ENCODE measurements at regions not wholly inside any gene's neighbourhood (a gene's known extent, or its start where the extent isn't known, plus 50 kb on each side); places are given as distances from the start of the nearest gene placed in this dataset.

DNA sequence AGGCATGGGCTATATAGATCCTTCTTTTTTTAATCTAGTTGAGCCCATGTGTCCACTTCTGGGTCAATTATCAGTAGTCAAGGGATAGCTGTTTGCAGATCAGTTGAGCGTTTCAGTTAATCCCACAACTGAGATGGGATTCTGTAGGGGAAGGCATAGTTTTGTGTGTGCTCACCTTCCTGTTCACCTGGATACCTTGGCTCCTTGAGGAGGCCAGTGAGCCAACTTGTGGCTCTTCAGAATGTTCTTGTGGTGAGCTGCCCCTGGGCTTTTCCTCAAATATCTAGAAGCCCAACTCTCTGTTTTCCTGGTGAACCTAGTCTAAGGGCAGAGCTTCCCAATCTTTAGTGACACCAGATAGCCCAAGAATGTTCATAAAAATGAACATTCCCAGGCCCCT is 302.9 kb upstream of the TBX3 start:
- no peak for DNase-seq

DNA sequence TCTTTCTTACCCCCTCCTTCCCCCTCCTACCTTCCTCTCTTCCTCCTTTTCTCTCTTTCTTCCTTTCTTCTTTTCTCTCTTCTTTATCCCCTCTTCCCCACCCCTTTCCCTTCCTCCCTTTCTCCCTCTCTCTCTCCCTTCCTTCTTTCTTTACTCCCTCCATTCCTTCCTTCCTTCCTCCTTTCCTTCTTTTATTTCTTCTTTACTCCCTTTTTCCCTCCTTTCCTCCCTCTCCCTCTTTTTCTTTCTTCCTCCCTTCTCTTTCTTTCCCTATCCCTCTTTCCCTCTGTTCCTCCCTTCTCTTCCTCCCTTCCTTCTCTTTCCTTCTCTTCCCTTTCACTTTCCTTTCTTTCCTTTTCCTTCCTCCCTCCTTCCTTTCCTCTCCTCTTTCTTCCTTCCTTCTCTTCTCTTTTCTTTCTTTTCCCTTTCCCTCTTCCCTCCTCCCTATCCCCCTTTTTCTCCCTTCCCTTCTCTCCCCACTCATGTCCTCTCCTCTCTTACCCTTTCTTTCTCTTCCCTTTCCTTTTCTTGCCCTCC is 302.3 kb upstream of the TBX3 start:
- DNase-seq, result no peak

DNA sequence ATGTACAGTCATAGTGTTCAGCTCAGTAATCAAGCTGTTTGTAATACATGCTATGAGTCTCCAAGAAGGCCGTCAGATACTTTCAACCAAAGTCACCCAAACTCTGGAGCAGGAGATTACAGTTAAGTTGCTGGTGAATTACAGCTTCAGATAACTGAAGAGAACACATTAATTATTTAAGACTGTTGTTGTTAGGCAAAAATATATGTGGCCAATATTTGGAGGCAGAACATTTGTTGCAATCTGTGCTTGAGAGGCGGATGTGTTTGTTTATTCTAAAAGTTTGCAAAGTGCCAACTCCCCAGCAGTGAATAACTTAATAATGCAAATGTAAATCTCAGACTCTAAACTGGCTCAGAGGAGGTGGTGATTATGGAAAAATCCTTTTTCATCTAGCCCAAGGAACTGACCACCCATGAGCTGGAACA is 300.7 kb upstream of the TBX3 start:
- DNase-seq, result no peak

DNA sequence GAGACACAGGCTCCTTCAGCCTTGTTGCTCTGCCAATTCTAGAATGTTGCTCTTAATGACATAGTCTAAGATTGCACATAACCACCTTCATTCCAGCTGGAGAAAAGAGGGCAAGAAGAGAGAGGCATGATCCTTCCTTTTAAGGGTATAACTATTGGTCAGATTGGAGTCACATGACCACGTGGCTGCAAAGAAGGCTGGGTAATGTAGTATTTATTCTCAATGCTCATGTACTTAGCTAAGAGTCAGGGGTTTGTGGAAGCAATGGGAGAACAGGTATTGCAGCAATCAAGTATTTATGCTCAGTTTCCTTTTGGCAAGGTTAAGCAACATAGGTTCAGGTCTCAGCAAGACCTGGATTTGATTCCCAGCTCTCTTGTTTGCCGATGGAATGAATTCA is 298.8 kb upstream of the TBX3 start:
- no peak for DNase-seq

DNA sequence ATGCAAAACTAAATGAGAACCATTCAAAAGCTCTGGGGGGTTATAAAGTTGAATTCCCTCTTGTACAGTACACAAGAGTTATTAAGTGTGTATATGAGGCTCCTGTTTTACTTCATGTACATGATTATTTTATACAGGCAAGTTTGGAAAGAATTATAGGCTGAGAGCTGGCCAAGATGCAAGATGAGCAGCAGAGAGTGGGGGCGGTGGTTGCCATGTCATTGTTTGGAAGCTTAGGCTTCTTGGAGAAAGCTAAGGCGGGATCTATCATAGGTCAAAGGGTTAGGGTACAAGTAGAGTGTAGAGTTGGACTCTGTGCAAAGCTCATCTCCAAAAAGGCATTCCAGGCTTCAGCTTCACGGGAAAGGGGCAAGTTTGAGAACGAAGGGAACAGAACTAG is 297.1 kb upstream of the TBX3 start:
- no peak for DNase-seq

DNA sequence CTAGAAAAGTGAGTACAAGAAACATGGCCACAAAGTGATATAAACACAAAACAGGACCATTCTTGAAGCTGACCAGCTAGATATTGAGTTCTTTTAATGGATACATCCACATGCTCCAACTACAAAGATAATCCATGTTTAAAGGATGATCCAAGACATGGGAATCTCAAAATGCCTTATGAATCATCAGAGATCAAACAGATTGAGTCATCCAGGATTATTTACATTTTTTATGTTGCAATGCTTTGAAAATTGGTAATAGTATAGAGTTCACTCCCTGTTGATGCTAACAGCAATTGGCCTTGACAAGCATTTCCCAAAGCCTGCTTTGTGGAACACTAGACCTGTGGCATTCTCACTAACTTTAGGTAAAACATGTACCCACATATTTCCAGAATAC is 293.0 kb upstream of the TBX3 start:
- DNase-seq, result no peak

DNA sequence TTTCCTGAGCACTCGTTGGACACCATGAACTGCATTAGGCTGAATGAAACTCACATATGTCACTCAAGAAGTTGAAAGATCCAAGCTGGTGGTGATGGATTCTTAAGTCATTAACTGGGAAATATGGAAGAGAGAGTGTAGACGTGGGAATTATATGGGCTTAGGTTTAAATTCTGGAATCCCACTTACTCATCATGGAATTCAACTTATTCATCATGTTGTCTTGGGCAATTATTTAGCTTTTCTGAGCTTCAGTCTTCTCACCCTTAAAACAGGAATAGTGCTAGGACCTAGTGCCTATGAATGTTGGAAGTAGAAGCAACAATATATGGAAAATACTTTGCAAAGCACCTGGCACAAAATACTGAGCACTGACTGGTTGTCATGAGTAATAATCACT is 292.4 kb upstream of the TBX3 start:
- no peak for DNase-seq

DNA sequence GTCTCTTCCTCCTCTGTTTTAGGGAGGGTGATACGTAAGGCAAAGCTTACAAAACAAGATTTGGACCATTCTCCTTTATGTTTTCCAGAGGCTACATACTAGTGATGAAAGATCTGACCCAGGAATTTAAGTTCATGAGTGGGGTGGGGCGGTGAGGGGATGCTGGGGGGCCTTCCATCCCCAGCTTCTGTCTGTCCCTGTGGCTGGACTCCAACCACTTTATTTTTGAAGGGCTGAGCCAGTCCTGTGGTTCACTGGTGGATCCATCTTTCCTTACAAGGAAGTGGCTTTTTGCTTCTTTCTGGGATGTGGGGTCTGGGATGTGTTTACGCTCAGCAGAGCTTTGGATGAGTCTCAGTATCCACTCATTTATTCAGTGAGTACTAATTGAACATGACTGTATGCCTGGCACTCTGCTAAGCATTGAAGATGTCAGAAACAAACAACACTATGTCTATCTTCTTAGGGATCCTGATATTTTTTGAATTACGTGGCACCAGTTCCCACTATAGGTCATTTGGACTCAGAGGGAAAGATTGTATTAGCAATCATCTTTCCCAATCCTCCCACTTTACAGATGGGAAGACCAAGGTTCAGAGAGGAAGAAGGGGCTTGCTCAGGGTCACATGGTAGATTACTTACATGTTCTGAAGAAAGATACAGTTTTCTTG is 291.8 kb upstream of the TBX3 start:
- no peak for DNase-seq

DNA sequence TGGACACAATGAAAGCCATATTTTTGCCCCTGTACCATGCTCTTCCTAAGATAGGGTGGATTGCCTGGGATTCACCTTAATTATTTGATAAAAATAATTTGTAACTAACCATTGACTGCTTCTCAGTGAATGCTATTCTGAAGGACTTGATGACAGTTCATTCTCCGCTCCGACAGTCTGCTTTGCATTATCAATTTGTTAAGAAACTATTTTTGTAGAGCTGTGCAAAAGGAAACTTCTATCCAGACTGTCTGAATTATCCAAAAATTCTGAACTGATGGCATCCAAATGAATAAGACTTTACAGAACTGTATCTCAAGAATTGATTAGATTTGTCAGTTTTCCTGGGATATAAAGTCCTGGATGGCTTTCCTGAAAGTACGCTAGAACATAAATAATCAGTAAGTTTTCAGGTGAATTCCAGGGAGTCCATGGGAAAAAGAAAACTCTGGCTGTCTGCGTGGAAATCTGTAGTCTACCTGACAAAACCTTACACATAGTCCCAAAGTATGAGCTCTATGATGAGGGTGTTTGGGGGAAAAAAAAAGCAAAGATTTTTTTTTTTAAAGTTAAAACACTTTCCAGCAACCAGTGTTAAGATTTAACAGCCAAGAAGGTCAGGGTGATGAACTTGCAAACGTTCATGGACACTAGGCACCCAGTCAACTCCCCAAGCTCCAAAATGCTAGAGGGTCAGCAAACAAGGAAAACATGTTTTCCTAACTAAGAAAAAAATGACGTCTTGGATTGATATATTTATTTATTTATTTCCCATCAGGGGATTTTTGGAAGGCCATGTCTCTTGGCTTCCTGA is 291.1 kb upstream of the TBX3 start:
- DNase-seq, result no peak

DNA sequence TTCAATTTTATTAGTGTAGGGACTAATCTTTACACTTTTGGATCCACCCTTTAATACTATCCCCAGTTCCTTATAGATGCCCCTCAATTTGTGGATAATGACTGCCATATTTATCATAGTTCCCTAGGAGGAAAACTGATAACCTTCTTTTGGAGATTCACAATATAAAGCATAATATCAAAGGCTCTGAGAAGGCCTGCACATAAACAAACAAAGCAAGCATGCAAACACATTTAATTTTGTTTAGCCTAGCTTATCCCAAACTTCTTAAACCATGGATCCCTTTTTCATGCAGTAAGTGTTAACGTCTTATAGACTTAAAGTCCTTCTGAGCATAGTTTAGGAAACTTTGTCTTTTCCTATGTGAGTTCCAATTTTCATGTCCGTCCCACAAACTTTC is 290.4 kb upstream of the TBX3 start:
- no peak for DNase-seq

DNA sequence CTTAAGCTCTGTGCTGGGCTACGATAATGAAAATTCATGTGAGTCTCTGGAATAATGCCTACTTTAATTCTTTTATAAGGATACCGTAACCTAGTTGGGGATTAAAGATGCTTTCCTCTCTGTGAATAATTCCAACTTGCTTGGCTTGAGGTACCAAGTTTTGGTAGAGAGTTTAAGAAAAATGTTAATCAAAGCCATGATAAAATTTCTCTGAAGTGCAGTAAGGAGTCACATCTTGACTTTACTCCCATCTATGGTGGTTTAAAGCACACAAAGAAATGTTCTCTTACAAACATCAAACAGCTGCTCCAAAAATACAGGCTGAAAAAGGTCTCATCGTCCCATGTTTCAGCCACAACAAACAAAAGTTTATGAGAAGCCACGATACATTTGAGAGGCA is 284.8 kb upstream of the TBX3 start:
- DNase-seq, result no peak

DNA sequence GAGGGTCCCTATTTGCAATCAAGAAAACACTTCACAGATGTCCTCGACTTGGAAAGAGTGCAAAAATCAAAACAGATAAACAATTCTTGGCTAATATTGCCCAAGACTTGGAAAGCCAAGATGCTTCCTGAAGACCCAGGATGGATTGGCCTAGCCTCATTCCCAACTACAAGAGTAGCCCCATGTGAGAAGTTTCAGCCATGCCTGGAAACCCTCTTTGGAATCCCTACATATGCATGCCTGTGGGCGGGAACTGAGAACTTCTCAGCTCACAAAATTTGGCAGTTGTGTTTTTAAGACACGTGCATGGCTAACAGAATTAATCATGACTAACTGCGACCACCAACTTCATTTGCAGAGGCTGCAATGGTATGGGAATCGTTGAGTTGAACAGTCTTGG is 283.2 kb upstream of the TBX3 start:
- DNase-seq, result no peak

DNA sequence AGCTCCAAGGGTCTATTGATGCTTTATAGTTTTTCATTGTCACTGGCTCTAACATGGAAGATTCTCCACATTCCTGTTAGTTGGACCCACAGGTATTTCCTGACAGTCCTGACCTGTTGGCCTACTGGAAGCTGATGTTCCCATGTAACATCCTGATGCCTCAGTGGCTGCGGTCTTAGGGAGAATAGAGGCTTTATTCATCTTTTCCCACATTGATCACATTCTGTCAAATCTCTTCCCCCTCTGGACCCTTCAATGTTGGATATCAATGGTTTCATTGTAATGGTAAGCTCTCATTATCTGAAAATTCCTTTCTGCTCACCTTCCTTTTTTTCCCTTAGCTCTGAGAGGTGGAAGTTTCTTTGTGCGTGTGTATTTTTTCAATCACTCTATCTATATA is 280.9 kb upstream of the TBX3 start:
- DNase-seq, result no peak

DNA sequence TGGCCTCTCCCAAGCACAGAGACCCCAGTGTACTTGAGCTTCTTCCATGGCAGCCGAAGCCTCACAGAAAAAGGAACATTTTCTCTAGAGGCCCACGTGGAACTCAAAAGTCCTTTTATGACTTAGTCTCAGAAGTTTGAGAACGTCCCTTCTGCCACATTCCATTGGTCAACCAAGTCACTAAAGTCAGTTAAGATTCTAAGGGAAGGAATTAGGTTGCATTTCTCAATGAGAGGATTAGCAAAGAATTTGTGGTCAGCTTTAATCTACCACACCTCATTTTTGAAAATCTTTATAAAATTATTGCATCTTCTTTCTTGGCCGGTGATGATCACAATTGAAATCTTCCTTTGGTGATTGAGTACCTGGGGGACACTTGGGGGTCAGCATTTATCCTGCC is 279.9 kb upstream of the TBX3 start:
- no peak for DNase-seq

DNA sequence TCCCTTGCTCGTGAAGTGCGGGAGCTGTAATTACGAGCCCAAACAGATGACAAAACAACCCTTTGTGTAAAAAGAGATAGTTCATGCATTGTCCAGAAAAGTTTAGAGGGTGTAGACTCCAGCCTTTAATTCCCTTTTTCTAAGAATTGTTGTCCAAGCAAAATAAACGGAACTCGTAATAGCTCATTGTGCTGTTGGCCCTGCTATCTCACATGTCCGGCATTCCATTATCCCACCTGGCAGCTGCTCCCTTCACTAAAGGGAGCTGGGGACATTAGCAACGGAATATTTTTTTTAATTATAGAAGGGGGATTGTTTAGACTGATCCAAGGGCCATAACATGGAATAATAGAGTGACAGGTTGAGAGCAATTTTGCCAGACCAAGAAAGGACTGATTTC is 277.5 kb upstream of the TBX3 start:
- DNase-seq, result no peak

DNA sequence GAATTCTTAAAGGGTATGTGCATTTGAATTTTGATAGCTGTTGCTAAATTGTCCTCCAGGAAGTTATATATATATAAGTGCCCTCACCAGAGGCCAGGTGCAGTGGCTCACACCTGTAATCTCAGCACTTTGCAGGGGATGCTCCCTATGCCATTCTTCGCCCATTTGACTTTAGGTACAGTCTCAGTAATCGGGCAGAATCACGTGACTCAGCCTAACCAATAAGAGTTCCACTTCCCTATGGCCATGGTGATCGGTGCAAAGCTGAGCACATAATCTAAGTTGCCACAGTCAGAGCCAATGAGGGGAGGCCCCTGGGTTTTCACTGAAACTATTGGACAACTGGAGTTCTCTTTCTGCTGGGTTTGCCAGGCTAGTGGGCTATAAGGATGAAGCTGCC is 274.6 kb upstream of the TBX3 start:
- DNase-seq, result no peak

DNA sequence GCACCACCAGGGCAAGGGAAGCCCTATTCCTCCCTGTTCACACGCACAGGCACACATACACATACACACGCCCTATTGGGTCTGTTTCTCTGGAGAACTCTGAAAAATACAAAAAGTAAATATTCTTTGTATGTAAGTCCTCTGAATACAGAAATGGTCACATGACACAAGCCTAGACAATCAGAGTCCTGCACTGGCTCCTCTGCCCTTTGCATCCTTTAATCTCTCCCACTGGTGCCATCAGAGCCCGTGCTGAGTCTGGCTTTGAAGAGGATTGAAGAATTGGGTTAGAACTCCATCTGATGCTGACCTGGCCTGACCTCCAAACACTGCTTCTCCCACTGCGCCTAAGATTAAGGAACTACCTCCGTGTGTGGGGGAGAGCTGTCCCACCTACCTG is 273.2 kb upstream of the TBX3 start:
- no peak for DNase-seq

DNA sequence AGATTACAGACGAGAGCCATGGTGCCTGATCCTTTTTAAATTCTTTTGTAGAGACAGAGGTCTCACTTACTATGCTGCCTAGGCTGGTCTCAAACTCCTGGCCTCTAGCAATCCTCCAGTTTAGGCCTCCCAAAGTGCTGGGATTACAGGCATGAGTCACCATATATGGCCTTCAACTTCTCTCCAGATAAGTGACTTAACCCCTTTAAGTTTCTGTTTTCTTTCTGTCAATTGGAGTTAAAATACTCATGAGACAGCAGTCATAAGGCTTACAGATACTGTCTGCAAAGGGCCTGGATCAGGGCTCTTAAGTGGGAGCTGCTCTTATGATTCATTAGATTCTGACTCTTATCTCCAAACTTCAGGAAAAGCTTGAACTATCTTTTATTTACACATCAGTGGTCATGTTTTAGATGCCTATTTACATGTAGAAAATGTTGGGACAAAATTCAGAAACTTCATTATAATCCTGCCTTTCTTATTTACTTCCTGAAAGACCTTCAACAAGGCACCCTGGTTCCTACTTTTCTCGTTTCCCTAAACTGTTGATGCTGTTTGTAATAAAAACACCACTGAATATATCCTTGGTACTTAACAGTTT is 271.5 kb upstream of the TBX3 start:
- no peak for DNase-seq

DNA sequence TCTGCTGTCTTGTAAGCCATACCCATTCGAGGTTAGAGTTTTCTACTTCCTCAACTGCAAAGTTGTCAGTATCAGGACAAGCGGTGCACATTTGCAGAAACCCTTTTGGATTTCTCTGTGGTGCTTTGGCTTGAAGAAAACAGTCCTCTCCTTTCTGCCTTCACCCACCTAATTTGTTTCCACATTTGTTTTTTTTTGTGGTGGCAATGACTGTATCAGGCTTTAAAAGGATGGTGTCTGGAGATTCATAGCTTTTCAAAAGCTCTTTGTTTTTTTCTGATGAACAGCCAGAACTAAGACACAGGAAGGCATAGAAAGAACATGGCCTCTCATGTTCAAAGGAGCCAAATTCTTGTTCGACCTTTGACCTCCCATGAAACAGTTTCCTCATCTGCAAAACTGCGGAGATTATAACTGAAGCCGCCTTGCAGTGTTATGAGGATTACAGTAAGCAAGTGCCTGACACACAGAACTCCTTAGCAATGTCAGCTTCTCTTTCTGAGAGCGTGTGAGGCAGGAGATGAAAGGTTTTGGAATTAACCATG is 270.6 kb upstream of the TBX3 start:
- DNase-seq, result no peak

DNA sequence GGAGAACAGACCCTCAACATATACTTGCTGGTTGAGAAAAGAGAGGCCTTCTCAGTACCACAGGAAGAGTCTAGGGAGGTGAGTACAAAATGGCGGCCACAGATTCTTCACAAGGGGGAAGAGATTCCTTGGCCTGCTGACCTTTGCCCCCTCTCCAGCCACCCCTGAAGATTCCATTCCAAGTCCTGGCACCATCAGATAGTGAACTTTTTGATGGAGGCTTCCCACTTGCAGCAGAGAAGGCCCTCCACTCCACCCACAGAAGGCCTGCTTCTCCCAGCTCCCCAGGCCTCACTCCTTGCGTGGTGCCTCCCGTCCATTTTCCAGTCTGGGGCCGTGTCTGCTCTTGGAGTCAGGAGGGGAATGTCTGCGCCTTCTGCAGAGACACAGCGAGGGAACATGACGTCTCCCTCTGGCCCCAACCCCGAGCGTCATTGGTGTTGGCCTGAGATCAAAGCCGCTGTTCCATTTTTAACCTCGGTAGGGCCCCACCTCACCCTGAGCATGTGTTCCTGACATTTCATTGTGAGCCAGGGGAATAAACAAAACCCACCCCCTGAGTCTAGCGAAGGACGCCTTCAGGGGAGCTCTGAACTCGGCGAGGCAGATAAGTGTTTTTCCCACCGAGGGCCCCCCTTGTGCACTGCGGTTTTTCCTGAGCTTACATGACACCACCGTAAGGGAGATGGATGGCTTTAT is 268.7 kb upstream of the TBX3 start:
- DNase-seq, result no peak

DNA sequence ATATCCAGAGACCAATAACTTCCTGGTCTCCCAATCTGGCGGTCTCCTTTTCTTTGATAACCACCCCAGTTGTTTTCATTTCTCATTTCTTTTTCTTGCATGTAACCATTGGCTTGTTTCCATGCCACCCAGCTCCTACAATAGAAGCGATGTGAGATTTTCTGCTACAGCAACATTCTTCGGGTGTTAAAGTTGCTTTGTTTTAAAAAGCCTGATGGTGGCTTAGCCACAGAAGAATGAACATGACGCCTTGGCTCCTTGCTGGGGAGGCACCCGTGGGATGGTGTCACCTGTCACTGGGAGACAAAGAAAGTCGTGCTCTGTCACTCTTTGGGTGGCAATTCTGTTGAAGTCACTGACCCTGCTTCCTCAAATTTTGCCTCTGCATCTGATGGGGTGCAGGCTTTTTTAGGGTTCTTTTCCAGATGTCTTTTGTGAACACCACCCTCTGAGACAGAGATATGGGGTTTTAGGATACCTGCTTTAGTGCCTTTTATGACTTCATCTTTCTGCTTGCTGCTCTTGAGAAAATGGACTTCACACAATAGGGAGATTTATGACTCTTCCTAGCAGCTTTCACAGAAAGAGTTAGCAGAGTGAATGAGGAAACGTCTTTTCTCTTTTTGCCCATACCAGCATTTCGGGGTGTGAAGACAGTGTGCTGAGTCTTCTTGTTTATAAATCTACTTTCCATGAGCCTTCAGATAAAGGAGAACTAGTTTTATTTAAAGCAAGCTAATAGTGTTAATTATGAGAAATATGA is 265.3 kb upstream of the TBX3 start:
- DNase-seq, result no peak

DNA sequence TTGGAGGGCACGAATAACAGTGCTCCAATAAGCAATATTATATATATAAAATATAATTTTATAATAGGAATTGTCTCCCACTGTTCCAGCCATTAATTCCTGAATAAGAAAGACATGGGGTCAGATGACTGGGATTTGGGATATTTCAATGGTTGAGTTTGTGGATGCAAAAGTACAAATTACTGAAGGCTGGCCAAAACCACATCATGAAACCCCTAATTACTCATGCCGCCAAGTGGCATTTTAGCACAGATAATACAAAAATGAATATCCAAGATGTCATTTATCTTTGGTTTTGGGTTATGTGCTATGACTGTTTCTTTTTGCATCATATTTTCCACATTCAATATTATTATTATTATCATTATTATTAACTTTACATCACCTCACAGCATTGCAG is 261.4 kb upstream of the TBX3 start:
- DNase-seq, result no peak

Measured in NCI-H2107 (cell line).